ENCODE measurements at regions not wholly inside any gene's neighbourhood (a gene's known extent, or its start where the extent isn't known, plus 50 kb on each side); places are given as distances from the start of the nearest gene placed in this dataset.

GRCh38 chr6:88349511-88349910, 183.4 kb upstream of the CNR1 start:
- Histone ChIP-seq H3K9me3 (ENCODE audit: control insufficient read depth, low read depth, low read length) (no peaks in the 10 kb centered on the region), H3K4me3 (ENCODE audit: control insufficient read depth in 2 of 3, extremely low read depth in 1 of 3, insufficient read depth in 2 of 3, low read depth in 1 of 3, low read length in 3 of 3) (no peak overlapping the region), H3K4me2 (ENCODE audit: control insufficient read depth, extremely low read depth, insufficient read depth, low read depth, low read length) (no peak overlapping the region), H3K36me3 (ENCODE audit: control insufficient read depth in 2 of 2, extremely low read depth in 1 of 2, insufficient read depth in 2 of 2, low read length in 2 of 2) (no peaks in the 10 kb centered on the region), H3K27me3 (ENCODE audit: control insufficient read depth, extremely low read depth, insufficient read depth, low read length) (no peaks in the 10 kb centered on the region), H2AFZ (ENCODE audit: control insufficient read depth, low read length) (no peak overlapping the region), H3K27ac (ENCODE audit: control insufficient read depth, insufficient read depth, low read length) (no peak overlapping the region), H4K20me1 (ENCODE audit: control insufficient read depth, extremely low read depth, insufficient read depth, low read length) (no peaks in the 10 kb centered on the region), H3K4me1 (ENCODE audit: control insufficient read depth, extremely low read depth, insufficient read depth, low read length) (no peaks in the 10 kb centered on the region), H3K79me2 (ENCODE audit: control insufficient read depth, insufficient read depth, low read length) (no peaks in the 10 kb centered on the region), H3K9ac (ENCODE audit: control insufficient read depth, extremely low read depth, insufficient read depth, low read length) (no peak overlapping the region), H3K9me1 (ENCODE audit: control insufficient read depth, extremely low read depth, insufficient read depth, low read length) (no peaks in the 10 kb centered on the region)
- DNase-seq (ENCODE audit: low read depth, low spot score) (no peak), FAIRE-seq (no peak)
- dilution Hi-C loops (cut with MboI; ENCODE audit: extremely low pct_ligation_motif_present, low sequenced_read_pairs): no loop called here
- TF ChIP-seq CTCF (optimal IDR thresholded peaks at IDR 0.05 in 1 of 3, IDR thresholded peaks at IDR 0.05 in 1 of 3, conservative IDR thresholded peaks at IDR 0.05 in 1 of 3; ENCODE audit: extremely low read depth in 1 of 3, insufficient read depth in 2 of 3, low read length in 3 of 3) (no peak), EZH2 (IDR thresholded peaks at IDR 0.05; ENCODE audit: low read length) (no peak)

DNA sequence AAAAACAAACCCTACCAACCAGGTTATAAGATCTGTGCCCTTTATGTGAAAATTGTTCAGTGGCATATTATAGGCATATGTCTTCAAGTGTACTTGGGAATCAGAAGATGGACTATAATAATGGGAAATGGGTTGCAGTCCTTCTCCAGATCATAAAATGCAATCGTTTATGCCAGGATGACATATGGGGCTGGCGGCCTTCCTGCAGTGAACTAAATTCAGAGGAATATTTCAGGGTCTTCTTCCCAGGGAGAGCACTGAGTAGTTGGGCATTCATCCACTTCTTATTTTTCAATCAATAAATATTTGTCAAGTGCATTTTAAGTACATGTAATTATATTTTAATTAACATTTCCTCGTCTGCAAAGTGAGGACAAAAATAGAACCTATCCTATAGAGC, 176.2 kb upstream of the CNR1 start:
- FAIRE-seq: no peak
- Histone ChIP-seq H3K4me2 (ENCODE audit: control insufficient read depth, extremely low read depth, insufficient read depth, low read depth, low read length) (no peak overlapping the region), H3K36me3 (ENCODE audit: control insufficient read depth in 2 of 2, extremely low read depth in 1 of 2, insufficient read depth in 2 of 2, low read length in 2 of 2) (no peaks in the 10 kb centered on the region), H3K79me2 (ENCODE audit: control insufficient read depth, insufficient read depth, low read length) (no peaks in the 10 kb centered on the region), H3K27me3 (ENCODE audit: control insufficient read depth, extremely low read depth, insufficient read depth, low read length) (no peaks in the 10 kb centered on the region), H2AFZ (ENCODE audit: control insufficient read depth, low read length) (no peak overlapping the region), H3K9me3 (ENCODE audit: control insufficient read depth, low read depth, low read length) (no peaks in the 10 kb centered on the region), H3K27ac (ENCODE audit: control insufficient read depth, insufficient read depth, low read length) (no peak overlapping the region), H3K9ac (ENCODE audit: control insufficient read depth, extremely low read depth, insufficient read depth, low read length) (no peak overlapping the region), H4K20me1 (ENCODE audit: control insufficient read depth, extremely low read depth, insufficient read depth, low read length) (no peaks in the 10 kb centered on the region), H3K4me1 (ENCODE audit: control insufficient read depth, extremely low read depth, insufficient read depth, low read length) (no peaks in the 10 kb centered on the region), H3K4me3 (ENCODE audit: control insufficient read depth in 2 of 3, extremely low read depth in 1 of 3, insufficient read depth in 2 of 3, low read depth in 1 of 3, low read length in 3 of 3) (no peak overlapping the region), H3K9me1 (ENCODE audit: control insufficient read depth, extremely low read depth, insufficient read depth, low read length) (no peaks in the 10 kb centered on the region)
- dilution Hi-C loops (cut with MboI; ENCODE audit: extremely low pct_ligation_motif_present, low sequenced_read_pairs): no loop called here
- DNase-seq (ENCODE audit: low read depth, low spot score): no peak
- TF ChIP-seq EZH2 (IDR thresholded peaks at IDR 0.05; ENCODE audit: low read length) (no peak), CTCF (optimal IDR thresholded peaks at IDR 0.05 in 1 of 3, IDR thresholded peaks at IDR 0.05 in 1 of 3, conservative IDR thresholded peaks at IDR 0.05 in 1 of 3; ENCODE audit: extremely low read depth in 1 of 3, insufficient read depth in 2 of 3, low read length in 3 of 3) (no peak)
